ENCODE measurements at regions not wholly inside any gene's neighbourhood (a gene's known extent, or its start where the extent isn't known, plus 50 kb on each side); places are given as distances from the start of the nearest gene placed in this dataset.
"Not testable (repeated sequence)": the region's sequence is repeated elsewhere in the genome, so short reads cannot be mapped to it uniquely, and the experiment has no call there.

- no peak for DNase-seq (ENCODE audit: low spot score)
Observed at GRCh38 chr1:56266359-56266758, 313.0 kb downstream of the PLPP3 start.

GRCh38 chr1:56265216-56265615 lies 314.1 kb downstream of the PLPP3 start:
- no peak for DNase-seq (ENCODE audit: low spot score)

DNA sequence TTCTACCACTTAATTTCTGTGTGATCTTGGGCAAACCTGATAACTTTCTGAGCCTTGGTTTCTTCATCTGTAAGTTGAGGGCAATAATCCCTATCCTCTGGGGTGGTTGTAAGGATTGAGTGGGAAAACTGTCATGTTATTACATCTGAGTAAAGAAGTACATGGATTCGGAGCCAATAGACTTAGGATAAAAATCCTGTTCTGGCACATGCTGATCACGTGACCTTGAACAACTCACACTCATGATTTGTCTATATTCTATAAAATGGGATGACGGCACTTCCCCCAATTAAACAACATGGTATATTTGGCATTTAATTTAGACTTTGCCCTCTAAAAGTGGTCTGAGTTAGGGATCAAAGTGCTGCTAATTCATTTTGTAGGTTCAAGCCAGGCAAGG lies 315.5 kb downstream of the PLPP3 start:
- DNase-seq (ENCODE audit: low spot score): no peak

DNA sequence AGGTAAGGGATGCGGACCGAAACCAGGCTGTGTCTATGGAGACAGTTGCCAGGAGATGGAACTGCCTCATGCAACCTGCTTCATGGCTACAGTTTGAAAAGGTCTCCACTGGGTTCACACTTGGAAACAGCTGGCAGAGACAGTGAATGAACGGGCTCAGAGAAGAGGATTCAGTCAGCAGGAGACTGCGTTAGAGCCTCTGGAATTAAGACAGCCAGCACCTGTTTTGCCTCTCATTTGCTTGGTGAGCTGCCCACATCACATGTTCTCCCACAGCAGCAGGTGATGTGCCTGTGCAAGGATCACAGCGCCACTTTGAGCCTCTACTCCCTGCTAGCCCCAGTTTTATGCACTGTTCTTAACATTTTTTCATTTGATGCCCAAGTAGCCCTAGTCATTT lies 321.0 kb downstream of the PLPP3 start:
- DNase-seq (ENCODE audit: low spot score): no peak

- no peak for DNase-seq (ENCODE audit: low spot score)
Observed at GRCh38 chr1:56257726-56258125, 321.6 kb downstream of the PLPP3 start.

GRCh38 chr1:56256153-56257000 lies 323.0 kb downstream of the PLPP3 start:
- DNase-seq (ENCODE audit: low spot score): peak; percentile 4

DNA sequence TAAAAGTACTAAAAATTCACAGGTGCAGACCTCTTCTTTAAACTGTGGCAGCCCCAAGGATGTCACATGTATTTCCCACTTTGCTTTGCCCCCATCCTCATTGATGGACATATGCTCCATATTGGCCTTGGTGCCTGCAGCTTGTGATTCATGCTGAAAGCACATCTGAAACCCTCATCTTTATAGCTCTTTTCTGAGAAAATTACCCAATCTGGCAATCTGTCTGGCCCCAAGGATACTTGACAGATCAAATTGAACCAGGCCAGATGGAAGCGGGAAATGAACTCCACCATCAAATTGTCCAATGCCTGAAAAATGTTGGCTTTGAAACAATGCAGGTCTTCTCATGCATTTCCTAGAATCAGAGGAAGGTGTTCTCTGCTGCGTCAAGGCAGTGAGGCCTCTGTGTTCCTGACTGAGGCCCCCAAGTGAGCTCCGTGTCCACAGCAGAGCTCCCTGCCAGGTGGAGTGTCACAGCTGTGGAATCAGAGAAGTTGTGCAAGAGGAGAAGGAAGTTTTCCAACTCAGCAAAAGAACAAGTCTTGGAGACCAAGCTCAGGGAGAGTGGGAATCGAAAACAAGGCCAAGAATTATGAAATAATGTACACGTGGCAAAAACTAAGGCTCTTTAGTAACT lies 323.7 kb downstream of the PLPP3 start:
- DNase-seq (ENCODE audit: low spot score): peak; percentile 83

- no peak for DNase-seq (ENCODE audit: low spot score)
Observed at GRCh38 chr1:56254130-56254529, 325.2 kb downstream of the PLPP3 start.

GRCh38 chr1:56250809-56251208 lies 328.6 kb downstream of the PLPP3 start:
- DNase-seq (ENCODE audit: low spot score): no peak

- no peak for DNase-seq (ENCODE audit: low spot score)
Observed at GRCh38 chr1:56249234-56249633, 330.1 kb downstream of the PLPP3 start.

DNA sequence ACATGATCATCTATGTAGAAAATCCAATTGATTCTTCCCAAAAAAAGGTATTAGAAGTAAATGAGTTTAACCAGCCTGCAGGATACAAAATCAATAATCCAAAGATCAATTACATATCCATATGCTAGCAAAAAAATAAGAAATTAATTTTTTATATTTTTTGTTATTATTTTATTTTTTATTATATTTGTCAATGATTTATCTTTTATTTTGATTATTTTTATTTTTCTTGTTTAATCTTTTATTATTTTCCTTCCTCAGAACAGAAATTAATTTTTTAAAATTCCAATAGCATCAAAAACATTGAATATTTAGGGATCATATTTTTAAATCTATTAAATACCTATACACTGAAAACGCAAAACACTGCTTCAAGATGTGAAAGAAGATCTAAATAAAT lies 331.2 kb downstream of the PLPP3 start:
- DNase-seq (ENCODE audit: low spot score): no peak

GRCh38 chr1:56246726-56247125 lies 332.6 kb downstream of the PLPP3 start:
- DNase-seq (ENCODE audit: low spot score): not testable (repeated sequence)

DNA sequence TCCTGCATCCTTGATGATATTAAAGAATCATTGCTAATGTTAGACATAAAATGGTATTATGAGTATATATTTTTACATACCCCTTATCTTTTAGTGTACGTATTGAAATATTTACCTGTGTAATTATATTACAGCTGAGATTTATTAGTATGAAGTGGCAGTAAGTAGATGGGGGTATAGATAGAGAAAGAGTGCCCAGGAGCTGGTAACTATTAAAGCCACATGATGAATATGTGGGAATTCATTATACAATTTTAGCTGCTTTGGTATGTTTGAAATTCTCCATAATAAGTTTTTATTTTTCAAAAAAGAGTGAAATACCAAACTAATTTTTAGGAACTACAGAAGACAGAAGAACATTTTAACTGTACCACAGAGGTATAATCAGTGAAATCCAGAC lies 339.0 kb downstream of the PLPP3 start:
- no peak for DNase-seq (ENCODE audit: low spot score)

- DNase-seq (ENCODE audit: low spot score): no peak
Observed at GRCh38 chr1:56237491-56238064, 341.8 kb downstream of the PLPP3 start.

- no peak for DNase-seq (ENCODE audit: low spot score)
Observed at GRCh38 chr1:56236688-56237087, 342.7 kb downstream of the PLPP3 start.

GRCh38 chr1:56235909-56236510 lies 343.4 kb downstream of the PLPP3 start:
- DNase-seq (ENCODE audit: low spot score): no peak

DNA sequence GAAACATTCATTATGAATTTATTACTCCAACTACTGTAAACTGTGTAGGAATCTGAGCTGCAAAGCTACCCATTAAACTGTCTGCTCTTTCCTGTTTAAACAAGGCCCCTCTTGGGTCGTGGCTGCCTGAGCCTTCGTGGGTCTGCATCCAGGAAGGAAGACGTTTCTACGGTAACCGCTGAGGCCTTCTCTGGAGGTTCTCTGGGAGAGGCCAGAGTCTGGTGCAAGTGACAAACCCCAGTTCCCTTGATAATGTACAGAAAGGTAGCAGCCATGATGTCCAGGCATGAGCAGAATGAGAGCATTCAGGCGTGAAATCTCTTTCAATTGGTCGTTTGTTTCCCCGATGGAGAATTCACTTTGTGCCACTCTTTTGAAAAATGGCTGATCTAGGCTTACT lies 350.2 kb downstream of the PLPP3 start:
- no peak for DNase-seq (ENCODE audit: low spot score)

DNA sequence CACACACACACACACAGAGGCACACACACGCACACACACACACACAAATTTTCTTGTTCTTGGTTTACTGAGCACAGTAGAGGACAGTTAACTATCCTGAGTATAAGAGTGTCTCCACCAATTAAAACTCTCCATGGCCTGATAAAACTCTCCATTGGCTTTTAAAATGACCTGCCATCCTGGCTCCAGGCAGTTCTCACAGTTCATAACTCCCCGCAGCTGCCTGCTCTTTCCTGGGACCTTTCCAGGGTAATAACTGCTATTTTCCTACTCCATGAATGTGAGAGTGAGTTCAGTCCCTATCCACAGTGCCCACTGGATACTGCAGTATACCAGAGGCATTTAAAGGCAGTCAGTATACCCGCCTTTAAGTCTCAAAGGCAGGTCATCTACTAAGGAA lies 351.5 kb downstream of the PLPP3 start:
- DNase-seq (ENCODE audit: low spot score): no peak

GRCh38 chr1:56227401-56227800 lies 352.0 kb downstream of the PLPP3 start:
- DNase-seq (ENCODE audit: low spot score): no peak

- DNase-seq (ENCODE audit: low spot score): no peak
Observed at GRCh38 chr1:56225964-56226815, 353.2 kb downstream of the PLPP3 start.

DNA sequence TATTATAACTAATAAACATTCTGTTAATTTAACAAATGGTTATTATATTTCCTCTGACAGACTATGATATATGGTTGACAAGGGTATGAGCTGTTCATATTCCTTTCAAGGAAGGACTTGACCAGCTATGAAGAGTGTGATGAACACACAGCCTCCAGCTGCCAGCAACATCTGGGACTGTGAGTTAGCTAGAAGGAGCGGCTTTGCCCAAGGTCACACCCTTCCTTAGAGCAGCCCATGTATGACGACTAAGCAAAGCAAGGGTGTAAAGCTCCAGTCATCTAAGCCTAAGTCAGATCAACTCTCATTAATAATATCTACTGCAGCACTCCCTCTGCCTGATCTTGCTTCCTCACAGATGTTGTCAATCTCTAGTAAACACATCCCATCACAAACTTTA lies 355.4 kb downstream of the PLPP3 start:
- no peak for DNase-seq (ENCODE audit: low spot score)

Measured in GM03348 (cell line).